ENCODE measurements at regions not wholly inside any gene's neighbourhood (a gene's known extent, or its start where the extent isn't known, plus 50 kb on each side); places are given as distances from the start of the nearest gene placed in this dataset.
"Not testable (repeated sequence)": the region's sequence is repeated elsewhere in the genome, so short reads cannot be mapped to it uniquely, and the experiment has no call there.

DNA sequence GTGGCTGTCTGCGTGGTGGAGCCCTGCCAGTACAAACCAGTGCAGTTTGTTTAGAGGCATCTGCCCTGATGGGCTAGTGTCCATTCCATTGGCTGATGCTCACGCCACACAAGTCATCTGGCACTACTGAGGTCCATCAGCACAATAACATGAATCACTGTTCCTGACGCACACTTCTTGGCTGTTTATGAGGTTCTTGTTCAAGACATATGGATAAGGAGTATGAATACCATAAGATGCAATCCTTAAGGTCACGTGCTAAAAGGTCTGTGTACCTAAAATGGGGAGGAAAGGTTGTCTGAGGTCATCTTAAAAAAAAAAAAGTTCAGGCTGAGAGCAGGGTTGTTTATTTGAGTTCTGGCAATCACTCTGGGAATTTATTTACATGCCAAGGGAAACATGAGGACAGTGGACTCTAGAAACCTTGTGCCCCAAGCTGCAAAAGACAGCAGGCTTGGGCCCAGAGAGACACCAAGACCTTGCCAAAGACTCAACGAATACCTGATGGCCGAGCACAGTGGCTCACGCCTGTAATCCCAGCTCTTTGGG lies 54.1 kb upstream of the SHLD1 start:
- DNase-seq: no peak

DNA sequence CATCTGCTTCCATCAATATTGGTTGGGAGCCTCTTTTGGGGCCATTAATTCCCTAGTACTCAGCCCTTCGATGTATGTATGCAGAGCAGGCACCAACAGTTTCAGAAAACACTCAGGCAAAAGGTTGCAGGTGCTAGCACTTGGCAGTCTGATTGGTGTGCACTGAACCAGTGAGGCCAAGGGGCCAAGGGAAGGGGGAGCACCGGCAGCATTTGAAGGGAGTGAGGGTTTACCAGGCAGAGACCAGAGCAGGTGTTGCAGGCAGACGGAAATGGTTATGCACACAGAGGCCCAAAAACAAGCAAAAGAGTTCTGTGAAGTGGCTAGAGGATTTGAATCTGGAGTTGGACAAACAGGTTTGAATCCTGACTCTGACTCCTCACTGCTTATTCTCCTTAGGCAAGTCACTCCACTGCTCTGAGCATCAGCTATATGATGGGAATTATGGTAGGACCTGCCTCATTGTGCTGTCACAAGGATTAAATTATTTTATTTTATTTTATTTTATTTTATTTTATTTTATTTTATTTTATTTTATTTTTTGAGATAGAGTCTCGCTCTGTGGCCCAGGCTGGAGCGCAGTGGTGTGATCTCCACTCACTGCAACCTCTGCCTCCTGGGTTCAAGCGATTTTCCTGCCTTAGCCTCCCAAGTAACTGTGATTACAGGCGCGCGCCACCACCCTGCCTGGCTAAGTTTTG lies 58.1 kb upstream of the SHLD1 start:
- peak; percentile 90 for DNase-seq

GRCh38 chr20:5689463-5689862 lies 60.7 kb upstream of the SHLD1 start:
- no peak for DNase-seq

GRCh38 chr20:5688431-5688972 lies 61.7 kb upstream of the SHLD1 start:
- DNase-seq: no peak

DNA sequence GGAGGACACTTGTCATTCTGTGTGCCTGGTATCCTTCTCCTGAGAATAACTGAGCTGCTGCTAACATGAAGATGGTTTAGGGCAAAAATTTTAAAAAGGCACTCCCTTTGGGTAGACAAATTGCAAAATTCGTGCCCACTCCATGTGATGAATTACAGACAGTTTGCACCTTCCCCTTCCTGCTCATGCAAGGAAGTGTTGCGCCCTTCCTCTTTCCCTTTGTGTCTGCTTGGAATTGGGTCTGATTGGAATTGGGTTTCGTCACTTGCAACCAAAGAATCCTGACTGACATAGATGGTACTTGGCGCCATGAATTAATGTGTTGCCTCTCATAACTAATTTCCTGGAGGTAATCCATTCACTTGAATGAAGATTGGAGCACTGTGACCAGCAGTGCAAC lies 62.3 kb upstream of the SHLD1 start:
- no peak for DNase-seq

DNA sequence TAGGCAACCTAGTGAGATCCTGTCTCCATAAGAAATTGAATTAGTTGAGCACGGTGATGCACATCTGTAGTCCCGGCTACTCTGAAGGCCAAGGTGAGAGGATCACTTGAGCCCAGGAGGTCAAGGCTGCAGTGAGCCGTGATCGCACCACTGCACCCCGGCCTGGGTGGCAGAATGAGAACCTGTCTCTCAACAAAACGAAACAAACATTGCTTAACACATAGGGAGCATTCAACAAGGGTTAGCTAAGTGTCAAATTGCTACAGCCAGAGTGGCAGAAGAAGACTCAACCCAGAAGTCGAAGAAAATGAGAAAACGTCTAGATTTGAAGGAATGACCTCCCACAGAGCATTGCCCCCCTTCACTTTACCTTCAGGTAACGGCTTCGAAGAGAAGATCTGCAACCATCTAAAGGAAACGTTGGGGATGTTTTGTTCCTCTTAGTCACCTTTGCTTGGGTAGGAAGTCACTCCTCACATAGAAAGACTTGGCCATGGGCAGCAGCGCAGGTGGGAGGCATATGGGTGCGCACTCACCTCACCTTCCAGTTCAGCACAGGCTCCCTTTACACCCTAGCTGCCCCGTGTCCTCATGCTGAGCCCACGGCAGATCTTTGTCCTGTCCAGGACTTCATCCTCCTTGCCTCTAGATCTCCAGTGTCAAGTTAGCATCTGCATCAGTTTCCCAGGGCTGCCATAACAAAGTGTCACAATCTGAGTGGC lies 63.7 kb upstream of the SHLD1 start:
- DNase-seq: no peak

- DNase-seq: not testable (repeated sequence)
Measured at GRCh38 chr20:5682556-5682955, 67.6 kb upstream of the SHLD1 start.

DNA sequence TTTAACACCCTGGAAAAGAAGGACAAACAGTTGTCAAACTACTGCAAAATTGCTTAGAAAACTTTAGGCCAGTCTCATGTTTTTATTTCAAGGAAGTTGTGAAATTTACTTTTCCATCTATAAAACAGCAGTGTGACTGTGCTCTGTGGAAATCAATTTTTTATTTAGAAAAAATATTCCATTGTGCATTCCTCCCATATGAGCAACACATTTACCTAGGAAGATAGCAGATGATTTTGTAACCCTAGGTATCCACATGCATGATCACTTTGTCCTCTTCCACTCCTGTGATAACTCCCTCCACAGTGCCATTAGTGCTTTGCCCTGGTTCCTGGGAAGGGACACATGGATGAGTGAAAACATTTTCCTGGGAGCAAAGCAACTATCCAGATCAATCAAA lies 69.4 kb upstream of the GPCPD1 start:
- DNase-seq: no peak

GRCh38 chr20:5678777-5679176 lies 68.0 kb upstream of the GPCPD1 start:
- DNase-seq: no peak

- not testable (repeated sequence) for DNase-seq
Measured at GRCh38 chr20:5677944-5678343, 67.1 kb upstream of the GPCPD1 start.

GRCh38 chr20:5677389-5677788 lies 66.6 kb upstream of the GPCPD1 start:
- DNase-seq: no peak

GRCh38 chr20:5675103-5676091 lies 64.6 kb upstream of the GPCPD1 start:
- DNase-seq: peak; percentile 7

DNA sequence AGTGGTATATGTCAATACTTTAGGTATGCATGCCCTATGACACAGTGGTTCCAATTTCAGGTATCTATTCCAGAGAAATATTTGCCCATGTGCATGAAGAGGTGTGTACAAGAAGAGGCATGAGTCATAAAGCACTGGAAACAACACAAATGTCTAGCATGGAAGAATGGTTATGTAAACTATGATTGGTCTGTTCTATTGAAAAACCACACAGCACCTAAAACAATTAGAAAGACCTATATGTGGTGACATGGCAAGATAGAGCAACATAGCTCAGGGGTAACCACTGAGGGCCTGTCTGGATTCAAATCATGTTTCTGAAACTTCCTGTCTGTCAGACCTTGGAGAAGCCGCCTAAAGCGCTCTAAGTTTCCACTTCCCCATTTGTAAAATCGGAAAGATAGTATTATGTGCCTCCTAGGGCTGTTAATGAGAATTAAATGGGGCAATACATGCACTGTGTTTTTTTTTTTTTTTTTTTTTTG lies 63.4 kb upstream of the GPCPD1 start:
- DNase-seq: no peak

- no peak for DNase-seq
Measured at GRCh38 chr20:5670874-5671273, 60.1 kb upstream of the GPCPD1 start.

DNA sequence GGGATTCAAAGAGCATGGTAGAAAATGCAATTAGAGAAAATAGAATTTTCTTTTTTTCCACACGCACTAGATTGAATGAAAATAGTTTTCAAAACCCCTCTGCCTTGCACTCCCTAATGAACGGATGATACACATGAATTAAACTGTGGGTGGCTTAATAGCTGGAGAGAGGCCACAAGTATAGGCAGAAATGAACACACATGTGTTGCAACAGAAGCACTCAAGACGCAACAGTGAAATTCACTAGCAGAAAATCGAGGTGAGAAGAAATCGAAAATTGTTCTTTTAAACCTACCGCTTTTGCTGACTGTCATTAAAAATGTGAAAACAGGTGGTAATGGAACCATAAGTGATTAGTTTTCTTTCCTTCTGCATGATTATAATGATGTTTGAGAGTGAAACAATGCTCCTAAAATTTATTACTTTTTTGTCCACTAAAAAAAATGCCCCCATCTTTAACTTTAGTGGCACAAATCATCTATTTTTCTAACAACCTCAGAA lies 59.3 kb upstream of the GPCPD1 start:
- no peak for DNase-seq

DNA sequence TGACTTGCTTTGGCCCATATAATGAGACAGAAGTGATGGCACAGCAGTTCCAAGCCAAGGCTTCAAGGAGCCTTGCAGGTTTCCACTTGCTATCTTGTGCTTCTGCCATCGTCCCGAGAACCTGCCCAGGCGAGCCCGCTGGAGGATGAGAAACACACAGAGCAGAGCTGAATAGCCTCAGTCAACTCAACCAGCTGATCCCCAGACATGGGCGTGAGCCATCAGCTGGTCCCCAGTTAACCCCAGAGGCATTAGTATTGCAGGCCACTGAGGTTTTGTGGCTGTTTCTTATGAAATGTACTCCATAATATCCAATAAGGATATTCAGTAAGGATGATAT lies 57.7 kb upstream of the GPCPD1 start:
- DNase-seq: no peak

DNA sequence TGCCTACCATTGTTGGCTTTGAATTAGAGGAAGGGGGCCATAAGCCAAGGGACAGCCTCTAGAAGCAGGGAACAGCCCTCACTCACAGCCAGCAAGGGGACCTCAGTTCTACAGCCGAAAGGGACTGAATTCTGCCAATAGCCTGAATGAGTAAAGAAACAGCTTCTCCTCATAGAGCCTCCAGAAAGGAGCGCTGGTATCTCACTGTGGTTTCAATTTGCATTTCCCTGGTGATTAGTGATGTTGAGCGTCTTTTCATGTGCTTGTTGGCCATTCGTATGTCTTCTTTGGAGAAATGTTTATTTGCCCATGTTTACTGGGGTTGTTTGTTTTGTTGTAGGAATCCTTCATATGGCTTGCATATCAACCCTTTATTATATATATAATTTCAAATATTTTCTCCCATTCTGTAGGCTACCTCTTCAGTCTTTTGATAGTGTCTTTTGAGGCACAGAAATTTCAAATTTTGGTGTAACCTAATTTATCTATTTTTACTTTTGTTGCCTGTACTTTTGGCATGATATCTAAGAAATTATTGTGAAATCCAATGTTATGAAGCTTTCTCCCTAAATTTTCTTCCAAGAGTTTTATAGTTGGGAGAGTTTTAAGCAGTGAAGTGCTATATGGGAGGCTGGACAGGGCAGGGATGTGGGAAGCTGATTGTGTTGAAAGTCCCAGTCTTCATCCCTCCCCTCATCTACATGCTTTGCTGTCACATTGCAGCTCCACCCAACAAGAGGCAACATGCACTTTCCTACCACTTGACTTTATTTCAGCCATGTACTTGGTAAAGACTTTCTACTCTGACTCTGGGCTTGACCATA lies 57.1 kb upstream of the GPCPD1 start:
- DNase-seq: no peak

DNA sequence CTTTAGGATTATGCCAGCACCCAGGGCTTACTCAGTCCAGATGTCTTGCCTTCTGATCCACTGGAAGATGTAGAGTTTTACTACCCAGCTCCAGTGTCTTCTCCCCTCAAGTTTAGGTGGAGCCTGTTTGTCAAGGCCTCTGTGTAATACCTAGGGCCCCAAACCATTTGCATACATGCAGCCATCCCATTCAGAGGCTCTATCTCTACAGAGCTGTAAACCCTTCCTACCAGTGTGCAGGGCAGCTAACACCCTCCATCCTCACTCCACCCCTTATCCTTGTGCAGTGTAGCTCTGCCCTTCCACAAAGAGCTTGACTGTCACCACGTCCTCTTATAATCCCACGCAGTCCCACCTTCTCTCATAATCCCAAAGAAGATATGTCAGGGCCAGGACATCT lies 54.6 kb upstream of the GPCPD1 start:
- DNase-seq: no peak

DNA sequence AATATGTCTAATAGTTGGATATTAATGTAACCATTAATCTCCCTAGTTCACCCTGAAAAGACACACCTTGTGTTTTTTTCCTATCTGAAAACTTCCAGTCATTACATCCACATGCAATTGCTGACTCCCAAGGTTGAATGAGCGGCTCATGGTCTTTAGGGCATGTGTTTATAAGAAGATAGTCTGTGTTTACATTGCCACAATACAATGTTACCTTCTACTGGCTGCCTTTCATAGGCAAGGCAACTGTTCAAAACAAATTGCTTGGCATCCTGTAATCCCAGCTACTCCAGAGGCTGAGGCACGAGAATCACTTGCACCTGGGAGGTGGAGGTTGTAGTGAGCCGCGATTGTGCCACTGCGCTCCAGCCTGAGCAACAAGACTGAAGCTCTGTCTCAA lies 52.6 kb upstream of the GPCPD1 start:
- no peak for DNase-seq

DNA sequence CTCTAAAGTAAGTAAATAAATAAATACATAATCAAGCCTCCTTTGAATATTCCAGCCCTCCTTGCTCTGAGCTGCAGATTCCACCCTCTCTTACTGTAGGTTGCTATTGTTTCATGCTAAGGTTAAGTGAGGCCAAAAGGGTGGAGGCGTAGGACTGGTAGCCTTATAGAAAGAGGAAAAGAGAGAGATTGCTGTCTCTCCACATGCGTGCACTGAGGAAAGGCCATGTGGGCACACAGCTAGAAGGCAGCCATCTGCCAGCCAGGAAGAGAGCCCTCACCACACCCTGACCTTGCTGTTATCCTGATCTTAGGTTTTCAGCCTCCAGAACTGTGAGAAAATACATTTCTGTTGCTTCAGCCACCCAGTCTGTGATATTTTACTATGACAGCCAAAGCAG lies 52.0 kb upstream of the GPCPD1 start:
- no peak for DNase-seq

DNA sequence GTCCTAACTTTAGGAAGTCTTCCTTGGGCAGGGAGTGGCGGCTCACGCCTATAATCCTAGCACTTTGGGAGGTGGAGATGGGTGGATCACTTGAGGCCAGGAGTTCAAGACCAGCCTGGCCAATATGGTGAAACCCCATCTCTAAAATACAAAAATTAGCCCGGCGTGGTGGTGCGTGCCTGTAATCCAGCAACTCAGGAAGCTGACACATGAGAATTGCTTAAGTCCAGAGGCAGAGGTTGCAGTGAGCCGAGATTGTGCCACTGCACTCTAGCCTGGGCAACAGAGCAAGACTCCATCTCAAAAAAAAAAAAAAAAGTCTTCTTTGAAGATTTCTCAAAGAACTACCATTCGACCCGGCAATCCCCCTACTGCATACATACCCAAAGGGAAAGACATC lies 50.0 kb upstream of the GPCPD1 start:
- DNase-seq: not testable (repeated sequence)
